ENCODE measurements at regions not wholly inside any gene's neighbourhood (a gene's known extent, or its start where the extent isn't known, plus 50 kb on each side); places are given as distances from the start of the nearest gene placed in this dataset.

- TF ChIP-seq POLR2AphosphoS5 (IDR thresholded peaks at IDR 0.05; ENCODE audit: low read depth, low read length) (no peak), REST (IDR thresholded peaks at IDR 0.05; ENCODE audit: insufficient read depth in 1 of 2, low read depth in 2 of 2, low read length in 2 of 2) (no peak), TAF1 (IDR thresholded peaks at IDR 0.05; ENCODE audit: borderline replicate concordance, insufficient read depth, low read length) (no peak), SIN3A (IDR thresholded peaks at IDR 0.05; ENCODE audit: borderline replicate concordance, insufficient read depth, low read length) (no peak)
These were observed 94.8 kb upstream of the TLE3 start for GRCh38 chr15:70192490-70192889.
